Astrocyte (in vitro differentiated cells and primary cell): ENCODE measurements at regions not wholly inside any gene's neighbourhood (a gene's known extent, or its start where the extent isn't known, plus 50 kb on each side); places are given as distances from the start of the nearest gene placed in this dataset.

Experiments used
- CTCF ChIP-seq: IDR thresholded peaks from 2 replicates; pipeline ENCODE4 v1.5.1; 2011; ENCODE audit warnings: low read depth, mild to moderate bottlenecking, inconsistent platforms, low read length, moderate library complexity; ENCODE audit not compliant: insufficient read depth
- EZH2 ChIP-seq: IDR thresholded peaks from 2 replicates; pipeline ENCODE4 v1.6.1; 2012; ENCODE audit warnings: mild to moderate bottlenecking, low read length, inconsistent platforms; ENCODE audit not compliant: insufficient read depth

GRCh38 chr20:4472906-4473305 is 213.3 kb upstream of the PRNP start:
- TF ChIP-seq CTCF, result no peak
- TF ChIP-seq EZH2, result no peak
